GM18951 (cell line): ENCODE measurements at regions not wholly inside any gene's neighbourhood (a gene's known extent, or its start where the extent isn't known, plus 50 kb on each side); places are given as distances from the start of the nearest gene placed in this dataset.
"Not testable (repeated sequence)": the region's sequence is repeated elsewhere in the genome, so short reads cannot be mapped to it uniquely, and the experiment has no call there.

Experiments used
- POLR2A ChIP-seq: IDR thresholded peaks from 4 replicates; pipeline ENCODE4 v1.6.1; 2011; ENCODE audit warnings: mild to moderate bottlenecking; ENCODE audit not compliant: insufficient read length, insufficient read depth; ENCODE audit errors: extremely low read depth
- in situ Hi-C: fragments of 300-500 bp; cut with MboI; formaldehyde crosslinking; loops from one replicate; pipeline ENCODE4 v1.12.0; 2022; ENCODE audit warnings: low sequenced_read_pairs, mixed read lengths, inconsistent platforms; ENCODE audit not compliant: unreplicated experiment

DNA sequence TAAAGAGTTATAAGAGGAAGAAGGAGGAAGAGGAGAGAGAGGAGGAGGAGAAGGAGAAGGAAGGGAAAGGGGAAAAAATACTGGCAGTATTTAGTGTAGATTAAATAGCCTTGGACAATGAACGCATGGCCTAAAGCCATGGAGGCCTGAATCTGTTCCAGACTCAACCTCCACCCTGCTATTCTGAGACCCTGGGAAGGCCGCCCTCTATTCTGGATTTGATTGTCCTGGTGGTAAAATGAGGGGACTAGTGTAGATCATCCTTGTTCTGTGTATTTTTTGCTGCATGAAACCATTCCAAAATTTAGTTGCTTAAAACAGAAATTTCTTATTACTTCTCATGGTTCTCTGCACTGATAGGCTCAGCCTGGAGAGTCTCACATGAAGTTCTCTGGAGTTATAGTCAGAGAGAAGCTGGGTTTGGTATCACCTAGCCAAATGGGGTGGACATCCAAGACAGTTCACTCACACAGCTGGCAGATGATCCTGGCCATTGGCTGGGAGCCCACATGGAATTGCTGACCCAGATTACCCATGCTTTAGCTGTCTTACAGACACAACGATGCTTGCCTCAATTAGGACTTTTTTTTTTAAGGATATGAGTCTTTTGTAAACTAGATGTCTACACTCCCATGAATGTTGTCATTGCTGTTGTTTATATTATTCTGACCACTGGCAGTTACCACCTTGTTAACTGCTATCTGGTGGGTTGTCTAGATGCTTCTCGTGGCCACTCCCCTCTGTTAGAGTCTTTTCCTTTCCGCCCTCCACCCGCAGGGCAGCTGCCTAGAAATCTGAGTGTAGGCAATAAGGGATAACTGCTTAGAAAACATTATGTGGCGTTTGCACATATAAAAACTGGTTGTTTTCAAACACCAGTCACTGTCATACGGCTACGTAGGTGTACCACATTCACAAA is 149.9 kb downstream of the SST start:
- in situ Hi-C loops: no loop called here

DNA sequence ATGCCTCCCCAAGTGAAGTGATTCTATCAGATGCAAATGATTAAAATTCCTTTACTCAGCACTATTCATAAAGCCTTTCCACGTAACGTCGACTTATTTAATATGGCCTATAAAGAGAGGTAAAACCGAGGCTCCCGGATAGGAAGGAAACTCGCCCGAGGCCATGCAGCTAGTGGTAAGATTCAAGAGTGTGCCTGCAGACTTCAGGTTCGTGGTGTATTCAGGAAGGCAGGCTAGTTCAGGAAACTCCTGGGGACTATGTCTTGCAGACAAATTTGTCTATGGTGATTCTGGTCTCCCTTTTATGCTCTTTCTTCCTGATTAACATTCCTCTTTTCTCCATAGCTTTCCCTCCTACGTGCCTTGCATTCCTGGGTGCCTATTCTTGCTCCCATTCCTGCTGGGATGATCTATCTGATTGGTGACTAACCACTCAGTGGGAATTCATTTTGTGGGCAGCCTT is 150.7 kb downstream of the SST start:
- in situ Hi-C loops: no loop called here
- no peak for TF ChIP-seq POLR2A

More for the DNA sequence above, 149.9 kb downstream of the SST start:
- no peak for TF ChIP-seq POLR2A

DNA sequence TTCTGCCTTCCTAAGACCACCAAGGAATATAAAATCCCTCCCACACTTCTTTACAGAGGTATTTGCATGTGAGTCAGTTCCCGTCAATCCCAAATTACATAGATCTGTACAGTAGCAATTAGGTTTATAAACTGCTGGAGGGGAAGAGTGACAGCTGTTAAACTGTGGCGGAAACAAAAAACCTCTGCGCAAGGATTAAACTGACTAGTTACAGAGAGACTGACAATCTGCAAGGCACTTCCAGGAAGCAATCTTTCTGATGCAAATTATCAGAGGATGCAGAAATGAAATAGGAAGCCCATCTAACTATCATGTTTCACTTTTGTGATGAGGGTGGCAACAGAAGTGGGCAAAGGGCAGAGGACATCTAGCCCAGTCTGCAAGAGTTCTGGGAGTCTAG is 150.4 kb downstream of the RTP4 start:
- TF ChIP-seq POLR2A: no peak
- in situ Hi-C loops: no loop called here

DNA sequence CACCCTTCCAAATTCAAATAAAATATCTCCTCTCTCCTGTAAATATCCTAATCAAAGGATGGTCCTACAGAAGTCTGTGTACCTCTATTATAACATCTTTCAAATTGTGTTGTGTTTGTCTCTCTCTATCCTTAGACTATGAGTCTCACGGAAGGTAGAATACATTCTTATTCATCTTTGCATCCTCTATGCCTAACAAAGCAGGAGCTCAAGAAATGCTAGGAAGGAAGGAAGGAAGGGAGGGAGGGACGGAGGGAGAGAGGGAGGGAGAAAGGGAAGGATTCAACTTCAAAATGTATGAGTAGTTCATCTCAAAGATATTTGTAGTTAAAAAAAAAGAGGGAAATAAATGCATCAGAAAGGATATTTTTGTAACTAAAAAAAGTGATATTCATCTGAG is 150.0 kb downstream of the RTP4 start:
- in situ Hi-C loops: no loop called here
- no peak for TF ChIP-seq POLR2A

DNA sequence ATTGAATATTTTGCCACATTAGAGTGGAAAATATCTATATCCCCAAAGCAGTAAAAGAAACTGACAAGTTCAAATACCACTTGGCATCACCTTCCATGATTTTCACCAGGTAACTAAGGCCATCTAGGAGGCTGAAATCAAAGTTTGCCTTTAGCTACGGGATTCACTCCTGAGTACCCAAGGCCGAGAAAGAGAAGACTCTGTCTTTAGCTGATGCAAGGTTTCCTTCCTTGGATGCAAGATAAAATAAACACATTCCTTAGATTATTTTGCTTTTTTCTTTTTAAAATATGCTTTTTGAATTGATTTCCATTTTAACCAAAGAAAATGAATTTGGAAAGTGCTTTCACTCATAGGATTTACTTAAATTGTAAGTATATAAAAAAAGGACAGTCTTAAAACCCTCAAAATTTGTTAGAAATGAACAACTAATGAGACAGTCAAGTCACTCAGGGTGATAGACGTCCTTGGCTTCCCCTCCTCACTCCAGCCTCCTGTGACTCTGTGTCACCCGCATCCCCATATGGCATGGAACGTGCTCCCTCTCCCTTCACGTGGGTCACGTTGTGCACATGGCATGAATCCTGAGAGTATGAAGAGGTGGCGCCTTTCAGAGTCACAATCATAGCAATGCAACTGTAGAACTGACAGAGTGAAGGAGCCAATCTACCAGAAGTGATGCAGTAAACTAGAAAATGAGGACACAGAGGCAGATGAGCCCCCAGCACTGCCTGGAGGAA is 148.4 kb downstream of the RTP4 start:
- in situ Hi-C loops: no loop called here
- TF ChIP-seq POLR2A: no peak

DNA sequence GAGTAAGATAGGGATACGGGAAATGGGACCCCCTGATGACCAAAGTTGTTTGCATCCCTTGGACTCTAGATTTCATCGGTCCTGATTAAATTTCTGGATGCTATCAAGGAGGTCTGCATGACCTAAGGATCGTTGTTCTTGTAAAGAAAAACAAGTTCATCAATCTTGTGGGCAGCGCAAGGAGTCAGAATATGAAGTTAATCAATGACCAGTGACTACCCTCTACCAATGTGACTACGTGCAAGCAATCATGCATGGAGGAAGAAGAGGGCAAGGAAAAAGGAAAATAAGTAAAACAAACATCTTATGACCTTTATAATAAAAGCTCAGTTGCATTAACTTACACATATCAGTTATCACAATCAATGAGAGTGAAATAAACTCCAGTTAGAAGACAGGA is 139.7 kb downstream of the RTP4 start:
- in situ Hi-C loops: no loop called here

DNA sequence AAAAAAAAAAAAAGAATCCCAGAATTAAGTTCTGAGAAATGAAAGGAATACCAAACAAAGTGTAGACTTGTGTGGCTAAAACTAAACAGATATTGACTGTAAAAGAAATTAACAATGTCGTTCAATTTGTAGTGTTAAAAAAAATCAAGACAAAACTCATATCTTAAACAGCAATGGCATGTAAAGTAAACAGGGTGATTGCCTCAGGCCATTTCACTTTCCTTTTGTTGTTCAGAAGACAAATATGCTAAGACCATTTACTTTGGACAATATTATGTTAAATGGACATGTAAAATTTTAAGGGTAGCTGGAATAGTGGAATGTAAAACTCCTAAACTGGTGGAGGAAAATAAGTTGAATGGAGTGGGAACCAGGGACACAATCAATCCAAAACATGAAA is 139.1 kb downstream of the RTP4 start:
- in situ Hi-C loops: no loop called here
- TF ChIP-seq POLR2A: no peak

More for the DNA sequence above, 139.7 kb downstream of the RTP4 start:
- TF ChIP-seq POLR2A: no peak

DNA sequence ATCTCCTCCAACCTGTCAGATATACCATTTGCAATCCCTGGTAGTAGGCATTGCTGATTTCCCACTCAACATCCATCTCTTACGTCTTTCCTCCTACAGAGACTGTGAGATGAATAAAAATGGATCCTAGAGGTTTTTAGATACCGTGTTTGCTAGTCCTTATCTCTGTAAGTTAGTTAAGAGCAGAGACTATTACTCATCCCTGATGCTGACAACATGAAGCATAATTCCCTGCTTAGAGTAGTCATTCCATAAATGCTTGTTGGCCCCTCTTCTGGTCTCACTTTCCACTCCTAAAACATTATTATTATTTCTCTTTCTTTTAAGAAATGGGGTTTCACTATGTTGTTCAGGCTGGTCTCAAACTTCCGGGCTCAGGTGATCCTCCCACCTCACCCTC is 136.2 kb downstream of the RTP4 start:
- in situ Hi-C loops: no loop called here
- no peak for TF ChIP-seq POLR2A

DNA sequence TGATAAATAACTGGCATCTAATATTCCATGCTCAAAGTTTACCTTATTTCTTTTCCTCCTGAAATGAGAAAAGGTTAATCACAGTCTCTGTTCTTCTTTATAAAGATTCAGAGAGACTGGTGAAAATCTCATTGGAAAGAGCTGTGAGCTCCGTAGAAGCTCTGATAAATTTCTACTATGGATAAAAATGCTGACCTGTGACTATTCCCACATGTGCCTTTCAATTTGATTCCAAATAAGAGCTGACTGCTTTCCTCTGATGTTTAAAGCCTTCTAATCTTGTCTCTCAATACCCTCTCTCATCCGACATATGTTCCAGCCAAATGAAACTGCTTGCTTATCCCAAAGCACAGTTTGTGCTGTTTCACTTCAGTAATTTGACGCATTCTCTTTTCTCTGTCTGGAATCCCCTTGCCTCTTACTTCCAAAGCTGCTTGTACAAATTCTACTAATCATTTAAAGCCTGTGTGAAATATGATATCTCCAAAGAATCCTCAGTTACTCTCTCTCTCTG is 130.1 kb downstream of the RTP4 start:
- TF ChIP-seq POLR2A: no peak
- in situ Hi-C loops: no loop called here

DNA sequence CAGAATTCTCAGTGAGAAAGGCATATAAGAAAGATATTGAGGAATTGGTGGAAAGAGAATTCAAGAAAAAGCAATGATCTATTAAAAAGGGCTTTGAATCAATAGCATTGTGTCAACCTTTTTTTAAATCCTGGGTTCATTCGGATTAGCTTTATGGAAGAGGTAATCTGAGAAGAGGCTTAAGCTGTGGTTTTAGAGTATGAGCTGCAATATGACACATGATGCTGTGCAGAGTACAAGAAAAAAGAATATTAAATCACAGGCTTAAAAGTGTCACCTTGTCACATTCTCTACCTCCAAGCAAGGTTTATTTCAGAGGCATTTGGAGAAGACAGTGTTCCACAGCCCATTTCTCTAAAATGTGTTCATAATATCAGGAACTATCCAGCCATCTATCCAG is 128.9 kb downstream of the RTP4 start:
- in situ Hi-C loops: no loop called here
- no peak for TF ChIP-seq POLR2A

DNA sequence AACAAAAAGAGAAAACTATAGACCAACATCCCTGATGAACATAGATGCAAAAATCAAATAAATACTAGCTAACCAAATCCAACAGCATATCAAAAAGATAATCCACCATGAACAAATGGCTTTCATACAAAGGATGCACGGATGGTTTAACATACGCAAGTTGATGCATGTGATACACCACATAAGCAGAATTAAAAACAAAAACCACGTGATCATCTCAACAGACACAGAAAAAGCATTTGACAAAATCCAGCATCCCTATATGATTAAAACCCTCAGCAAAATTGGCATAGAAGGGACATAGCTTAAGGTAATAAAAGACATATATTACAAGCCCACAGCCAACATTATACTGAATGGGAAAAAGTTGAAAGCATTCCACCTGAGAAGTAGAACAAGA is 125.9 kb downstream of the RTP4 start:
- in situ Hi-C loops: not testable (repeated sequence)

DNA sequence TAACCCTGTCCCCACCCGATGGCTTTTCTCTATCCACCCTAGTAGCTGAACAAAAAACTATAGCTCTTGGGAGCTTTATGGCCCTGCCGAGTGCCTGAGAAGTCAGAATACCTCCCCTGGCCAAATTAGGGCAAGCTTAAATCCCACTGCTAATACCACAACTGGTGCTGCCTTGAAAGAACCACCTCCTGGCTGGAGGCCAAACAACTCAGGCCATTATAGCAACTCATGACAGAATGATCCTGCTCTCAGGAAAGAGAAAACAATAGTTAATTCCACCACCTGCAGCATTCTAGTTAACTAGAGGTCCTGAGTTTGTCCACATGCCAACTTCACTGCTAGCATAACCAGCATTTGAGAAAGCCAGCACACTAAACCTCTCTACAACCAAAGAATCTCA is 123.2 kb downstream of the RTP4 start:
- TF ChIP-seq POLR2A: no peak
- in situ Hi-C loops: no loop called here

DNA sequence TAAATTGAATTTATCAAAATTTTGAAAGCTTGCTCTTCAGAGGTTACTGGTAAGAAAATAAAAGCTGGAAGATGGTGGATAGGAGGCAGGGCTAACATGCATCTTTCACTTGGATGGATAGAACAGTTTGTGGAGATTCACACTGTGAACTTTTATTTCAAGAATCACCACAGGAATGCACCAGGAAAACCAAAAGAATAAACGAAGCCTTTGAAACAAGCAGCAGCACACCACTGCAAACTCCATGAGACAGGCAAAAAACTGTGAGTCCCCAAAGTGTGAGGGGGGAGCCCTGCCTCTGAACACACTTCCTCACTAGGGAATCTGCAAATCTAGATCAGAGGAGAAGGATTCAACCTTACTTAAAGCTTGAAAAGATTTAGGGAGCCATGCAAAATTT is 122.2 kb downstream of the RTP4 start:
- in situ Hi-C loops: no loop called here
- no peak for TF ChIP-seq POLR2A

DNA sequence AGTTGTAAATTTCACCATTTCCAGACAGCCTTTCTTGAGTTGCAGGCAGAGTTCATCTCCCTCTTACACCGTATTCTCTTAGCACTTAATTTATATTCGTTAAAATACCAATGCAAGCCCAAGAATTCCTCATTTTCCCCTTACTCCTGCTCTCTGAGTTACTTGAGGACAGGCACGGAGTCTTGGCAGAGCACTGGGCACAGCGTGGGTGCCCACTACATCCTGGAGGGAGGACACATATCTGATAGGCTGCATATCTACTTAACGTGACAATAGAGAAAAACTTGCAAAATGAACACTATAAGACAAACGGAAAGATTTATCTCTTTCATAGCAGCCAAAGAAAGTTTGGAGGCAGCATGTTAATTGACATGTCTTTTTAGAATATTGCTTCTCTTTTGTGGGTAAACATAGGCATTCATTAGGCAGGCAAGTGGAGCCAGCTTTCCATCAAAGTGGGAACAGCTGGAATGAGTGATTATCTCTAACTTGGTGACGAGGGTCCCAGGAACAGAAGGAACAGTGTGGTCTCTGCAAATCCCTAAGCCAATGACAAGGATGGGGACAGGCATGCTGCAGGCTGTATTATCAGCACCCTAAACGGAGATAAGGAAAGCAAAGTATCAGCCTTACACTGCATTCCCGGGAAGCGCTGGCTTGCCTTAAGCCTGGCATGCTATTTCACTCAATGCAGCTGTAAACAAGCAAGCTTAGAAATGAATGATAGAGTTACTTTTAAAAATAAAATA is 116.5 kb downstream of the RTP4 start:
- no peak for TF ChIP-seq POLR2A
- in situ Hi-C loops: no loop called here
